Thyroid gland (tissue), 4 donors: ENCODE measurements at regions not wholly inside any gene's neighbourhood (a gene's known extent, or its start where the extent isn't known, plus 50 kb on each side); places are given as distances from the start of the nearest gene placed in this dataset.

Source experiments
- POLR2A ChIP-seq, 2 donors: fragments of 450-650 bp; IDR thresholded peaks; one replicate each; pipeline ENCODE4 v1.6.1; 2017; ENCODE audit warnings: antibody characterized with exemption in 2 of 2, mild to moderate bottlenecking in 2 of 2, moderate library complexity in 1 of 2
- TF ChIP-seq, protein P1 (sequence below), 6 experiments: fragments of 200-600 bp in 3 of 6; fragments of 450-650 bp in 3 of 6; sonication (generic) in 3 of 6; IDR thresholded peaks; one replicate each; pipeline ENCODE4 v1.5.1; 2016 to 2019; ENCODE audit warnings: antibody characterized with exemption in 6 of 6, mild to moderate bottlenecking in 2 of 6, inconsistent platforms in 1 of 6, moderate library complexity in 1 of 6

DNA sequence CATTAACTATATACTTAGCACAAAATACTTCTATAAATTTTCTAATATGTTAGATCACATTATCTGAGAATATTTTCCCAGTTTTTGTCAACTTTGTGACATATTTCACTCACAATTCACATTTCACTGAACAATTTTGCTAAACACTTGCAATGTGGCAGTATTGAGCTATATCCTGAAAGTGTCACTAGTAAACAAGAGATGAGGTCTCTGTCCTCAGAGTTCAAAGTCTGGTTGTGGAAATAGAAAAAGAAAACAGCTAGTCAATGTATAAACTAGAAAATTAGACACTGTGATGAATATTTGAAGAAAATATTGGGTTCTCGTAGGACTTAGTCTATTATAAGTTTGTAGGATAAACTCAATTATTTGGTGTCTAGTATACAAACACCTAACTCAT lies 87.4 kb upstream of the CHORDC1 start:
- TF ChIP-seq, protein P1, sequence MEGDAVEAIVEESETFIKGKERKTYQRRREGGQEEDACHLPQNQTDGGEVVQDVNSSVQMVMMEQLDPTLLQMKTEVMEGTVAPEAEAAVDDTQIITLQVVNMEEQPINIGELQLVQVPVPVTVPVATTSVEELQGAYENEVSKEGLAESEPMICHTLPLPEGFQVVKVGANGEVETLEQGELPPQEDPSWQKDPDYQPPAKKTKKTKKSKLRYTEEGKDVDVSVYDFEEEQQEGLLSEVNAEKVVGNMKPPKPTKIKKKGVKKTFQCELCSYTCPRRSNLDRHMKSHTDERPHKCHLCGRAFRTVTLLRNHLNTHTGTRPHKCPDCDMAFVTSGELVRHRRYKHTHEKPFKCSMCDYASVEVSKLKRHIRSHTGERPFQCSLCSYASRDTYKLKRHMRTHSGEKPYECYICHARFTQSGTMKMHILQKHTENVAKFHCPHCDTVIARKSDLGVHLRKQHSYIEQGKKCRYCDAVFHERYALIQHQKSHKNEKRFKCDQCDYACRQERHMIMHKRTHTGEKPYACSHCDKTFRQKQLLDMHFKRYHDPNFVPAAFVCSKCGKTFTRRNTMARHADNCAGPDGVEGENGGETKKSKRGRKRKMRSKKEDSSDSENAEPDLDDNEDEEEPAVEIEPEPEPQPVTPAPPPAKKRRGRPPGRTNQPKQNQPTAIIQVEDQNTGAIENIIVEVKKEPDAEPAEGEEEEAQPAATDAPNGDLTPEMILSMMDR (IDR thresholded peaks at IDR 0.05): no peak
- no peak for TF ChIP-seq POLR2A (IDR thresholded peaks at IDR 0.05)
